A549 (cell line): ENCODE measurements at regions not wholly inside any gene's neighbourhood (a gene's known extent, or its start where the extent isn't known, plus 50 kb on each side); places are given as distances from the start of the nearest gene placed in this dataset.

Experiments
- CHD2 ChIP-seq: fragments of 150-350 bp; IDR thresholded peaks from 2 replicates; pipeline ENCODE4 v1.6.1; 2014; ENCODE audit warnings: low read length; ENCODE audit not compliant: partially characterized antibody
- FOSL2 ChIP-seq, 2 experiments: fragments of 450-650 bp in 1 of 2; fragments of >200 bp in 1 of 2; sonication (Bioruptor Twin) in 1 of 2; formaldehyde crosslinking; IDR thresholded peaks; 2 replicates each; pipeline versions ENCODE4 v1.5.0 to v1.6.1; 2016 to 2020; ENCODE audit warnings: mild to moderate bottlenecking in 1 of 2, moderate library complexity in 1 of 2
- KDM1A ChIP-seq: fragments of 200-600 bp; sonication (generic); IDR thresholded peaks from 2 replicates; pipeline ENCODE4 v1.6.1; 2016; ENCODE audit warnings: low read depth, mild to moderate bottlenecking
- NFE2L2 ChIP-seq: fragments of 150-350 bp; conservative IDR thresholded peaks from 2 replicates; pipeline ENCODE4 v1.6.1; 2014; ENCODE audit warnings: low read length
- RFX5 ChIP-seq: fragments of 450-650 bp; IDR thresholded peaks from 2 replicates; pipeline ENCODE4 v1.7.1; 2014; ENCODE audit warnings: antibody characterized with exemption, mild to moderate bottlenecking, moderate library complexity
- TF ChIP-seq, protein P1 (sequence below): fragments of >200 bp; sonication (Bioruptor Twin); formaldehyde crosslinking; IDR thresholded peaks from 3 replicates; pipeline ENCODE4 v1.5.1; 2016
- TF ChIP-seq, protein P2 (sequence below): fragments of 200-600 bp; sonication (generic); IDR thresholded peaks from 2 replicates; pipeline ENCODE4 v1.6.1; 2016; ENCODE audit warnings: antibody characterized with exemption, mild to moderate bottlenecking, moderate library complexity
- TF ChIP-seq, protein P3 (sequence below): fragments of 450-650 bp; IDR thresholded peaks from 2 replicates; pipeline ENCODE4 v1.6.1; 2014; ENCODE audit warnings: antibody characterized with exemption
- TF ChIP-seq, protein P4 (sequence below): fragments of 250-450 bp; sonication (Bioruptor Pico); IDR thresholded peaks from 2 replicates; pipeline ENCODE4 v1.5.0; 2021; ENCODE audit warnings: mild to moderate bottlenecking, moderate library complexity, borderline replicate concordance

DNA sequence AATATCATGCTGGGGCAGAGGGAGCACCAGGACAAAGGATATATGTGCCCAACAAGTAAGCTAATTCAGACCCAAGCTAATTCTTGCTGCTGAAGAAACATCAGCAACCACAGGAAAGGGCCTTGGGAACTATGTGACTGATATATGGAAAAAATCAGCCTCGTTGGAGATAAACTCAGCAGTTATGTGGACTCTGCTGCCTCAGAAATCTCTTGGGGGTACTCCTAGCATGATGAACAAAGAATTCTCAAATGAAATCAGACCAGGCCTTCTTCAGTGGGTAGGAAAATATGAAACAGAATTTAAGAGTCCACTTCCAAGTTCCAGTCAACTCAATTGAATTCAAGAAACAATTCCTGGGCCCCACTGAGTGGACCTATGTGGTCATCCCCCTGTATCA is 367.9 kb downstream of the TNS1 start:
- TF ChIP-seq, protein P1, sequence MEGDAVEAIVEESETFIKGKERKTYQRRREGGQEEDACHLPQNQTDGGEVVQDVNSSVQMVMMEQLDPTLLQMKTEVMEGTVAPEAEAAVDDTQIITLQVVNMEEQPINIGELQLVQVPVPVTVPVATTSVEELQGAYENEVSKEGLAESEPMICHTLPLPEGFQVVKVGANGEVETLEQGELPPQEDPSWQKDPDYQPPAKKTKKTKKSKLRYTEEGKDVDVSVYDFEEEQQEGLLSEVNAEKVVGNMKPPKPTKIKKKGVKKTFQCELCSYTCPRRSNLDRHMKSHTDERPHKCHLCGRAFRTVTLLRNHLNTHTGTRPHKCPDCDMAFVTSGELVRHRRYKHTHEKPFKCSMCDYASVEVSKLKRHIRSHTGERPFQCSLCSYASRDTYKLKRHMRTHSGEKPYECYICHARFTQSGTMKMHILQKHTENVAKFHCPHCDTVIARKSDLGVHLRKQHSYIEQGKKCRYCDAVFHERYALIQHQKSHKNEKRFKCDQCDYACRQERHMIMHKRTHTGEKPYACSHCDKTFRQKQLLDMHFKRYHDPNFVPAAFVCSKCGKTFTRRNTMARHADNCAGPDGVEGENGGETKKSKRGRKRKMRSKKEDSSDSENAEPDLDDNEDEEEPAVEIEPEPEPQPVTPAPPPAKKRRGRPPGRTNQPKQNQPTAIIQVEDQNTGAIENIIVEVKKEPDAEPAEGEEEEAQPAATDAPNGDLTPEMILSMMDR = no peak
- TF ChIP-seq, protein P2, sequence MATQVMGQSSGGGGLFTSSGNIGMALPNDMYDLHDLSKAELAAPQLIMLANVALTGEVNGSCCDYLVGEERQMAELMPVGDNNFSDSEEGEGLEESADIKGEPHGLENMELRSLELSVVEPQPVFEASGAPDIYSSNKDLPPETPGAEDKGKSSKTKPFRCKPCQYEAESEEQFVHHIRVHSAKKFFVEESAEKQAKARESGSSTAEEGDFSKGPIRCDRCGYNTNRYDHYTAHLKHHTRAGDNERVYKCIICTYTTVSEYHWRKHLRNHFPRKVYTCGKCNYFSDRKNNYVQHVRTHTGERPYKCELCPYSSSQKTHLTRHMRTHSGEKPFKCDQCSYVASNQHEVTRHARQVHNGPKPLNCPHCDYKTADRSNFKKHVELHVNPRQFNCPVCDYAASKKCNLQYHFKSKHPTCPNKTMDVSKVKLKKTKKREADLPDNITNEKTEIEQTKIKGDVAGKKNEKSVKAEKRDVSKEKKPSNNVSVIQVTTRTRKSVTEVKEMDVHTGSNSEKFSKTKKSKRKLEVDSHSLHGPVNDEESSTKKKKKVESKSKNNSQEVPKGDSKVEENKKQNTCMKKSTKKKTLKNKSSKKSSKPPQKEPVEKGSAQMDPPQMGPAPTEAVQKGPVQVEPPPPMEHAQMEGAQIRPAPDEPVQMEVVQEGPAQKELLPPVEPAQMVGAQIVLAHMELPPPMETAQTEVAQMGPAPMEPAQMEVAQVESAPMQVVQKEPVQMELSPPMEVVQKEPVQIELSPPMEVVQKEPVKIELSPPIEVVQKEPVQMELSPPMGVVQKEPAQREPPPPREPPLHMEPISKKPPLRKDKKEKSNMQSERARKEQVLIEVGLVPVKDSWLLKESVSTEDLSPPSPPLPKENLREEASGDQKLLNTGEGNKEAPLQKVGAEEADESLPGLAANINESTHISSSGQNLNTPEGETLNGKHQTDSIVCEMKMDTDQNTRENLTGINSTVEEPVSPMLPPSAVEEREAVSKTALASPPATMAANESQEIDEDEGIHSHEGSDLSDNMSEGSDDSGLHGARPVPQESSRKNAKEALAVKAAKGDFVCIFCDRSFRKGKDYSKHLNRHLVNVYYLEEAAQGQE = no peak
- TF ChIP-seq NFE2L2 = no peak
- no peak for TF ChIP-seq FOSL2 (IDR thresholded peaks at IDR 0.05)
- no peak for TF ChIP-seq FOSL2 (CRISPR knock-in tag; IDR thresholded peaks at IDR 0.05)
- no peak for TF ChIP-seq RFX5
- TF ChIP-seq, protein P3, sequence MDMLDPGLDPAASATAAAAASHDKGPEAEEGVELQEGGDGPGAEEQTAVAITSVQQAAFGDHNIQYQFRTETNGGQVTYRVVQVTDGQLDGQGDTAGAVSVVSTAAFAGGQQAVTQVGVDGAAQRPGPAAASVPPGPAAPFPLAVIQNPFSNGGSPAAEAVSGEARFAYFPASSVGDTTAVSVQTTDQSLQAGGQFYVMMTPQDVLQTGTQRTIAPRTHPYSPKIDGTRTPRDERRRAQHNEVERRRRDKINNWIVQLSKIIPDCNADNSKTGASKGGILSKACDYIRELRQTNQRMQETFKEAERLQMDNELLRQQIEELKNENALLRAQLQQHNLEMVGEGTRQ = no peak
- no peak for TF ChIP-seq CHD2
- TF ChIP-seq, protein P4, sequence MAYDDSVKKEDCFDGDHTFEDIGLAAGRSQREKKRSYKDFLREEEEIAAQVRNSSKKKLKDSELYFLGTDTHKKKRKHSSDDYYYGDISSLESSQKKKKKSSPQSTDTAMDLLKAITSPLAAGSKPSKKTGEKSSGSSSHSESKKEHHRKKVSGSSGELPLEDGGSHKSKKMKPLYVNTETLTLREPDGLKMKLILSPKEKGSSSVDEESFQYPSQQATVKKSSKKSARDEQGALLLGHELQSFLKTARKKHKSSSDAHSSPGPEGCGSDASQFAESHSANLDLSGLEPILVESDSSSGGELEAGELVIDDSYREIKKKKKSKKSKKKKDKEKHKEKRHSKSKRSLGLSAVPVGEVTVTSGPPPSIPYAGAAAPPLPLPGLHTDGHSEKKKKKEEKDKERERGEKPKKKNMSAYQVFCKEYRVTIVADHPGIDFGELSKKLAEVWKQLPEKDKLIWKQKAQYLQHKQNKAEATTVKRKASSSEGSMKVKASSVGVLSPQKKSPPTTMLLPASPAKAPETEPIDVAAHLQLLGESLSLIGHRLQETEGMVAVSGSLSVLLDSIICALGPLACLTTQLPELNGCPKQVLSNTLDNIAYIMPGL (CRISPR knock-in tag) = no peak
- no peak for TF ChIP-seq KDM1A
